ENCODE measurements at regions not wholly inside any gene's neighbourhood (a gene's known extent, or its start where the extent isn't known, plus 50 kb on each side); places are given as distances from the start of the nearest gene placed in this dataset.
A peak's percentile ranks its signal among the peaks of the same experiment; 100 is the strongest.
"Not testable (repeated sequence)": the region's sequence is repeated elsewhere in the genome, so short reads cannot be mapped to it uniquely, and the experiment has no call there.

GRCh38 chr17:51439395-51440229, 179.3 kb downstream of the UTP18 start:
- no peak for DNase-seq

GRCh38 chr17:51441431-51441830, 181.1 kb downstream of the UTP18 start:
- no peak for DNase-seq

GRCh38 chr17:51442088-51442865, 181.9 kb downstream of the UTP18 start:
- no peak for DNase-seq

- no peak for DNase-seq
Observed at GRCh38 chr17:51443646-51444045, 183.3 kb downstream of the UTP18 start.

GRCh38 chr17:51445946-51446345, 185.6 kb downstream of the UTP18 start:
- DNase-seq, result no peak

- DNase-seq, result no peak
Observed at GRCh38 chr17:51454456-51454978, 194.2 kb downstream of the UTP18 start.

- no peak for DNase-seq
Observed at GRCh38 chr17:51455211-51455610, 194.9 kb downstream of the UTP18 start.

GRCh38 chr17:51455931-51456330, 195.6 kb downstream of the UTP18 start:
- DNase-seq, result no peak

- DNase-seq, result no peak
Observed at GRCh38 chr17:51456942-51457341, 196.6 kb downstream of the UTP18 start.

- peak; percentile 74 for DNase-seq
Observed at GRCh38 chr17:51461578-51462004, 201.2 kb downstream of the UTP18 start.

- DNase-seq, result no peak
Observed at GRCh38 chr17:51463353-51463752, 203.0 kb downstream of the UTP18 start.

GRCh38 chr17:51467336-51467735, 207.0 kb downstream of the UTP18 start:
- DNase-seq, result no peak

- DNase-seq, result no peak
Observed at GRCh38 chr17:51472670-51473205, 212.4 kb downstream of the UTP18 start.

- no peak for DNase-seq
Observed at GRCh38 chr17:51474764-51475163, 214.4 kb downstream of the UTP18 start.

- no peak for DNase-seq
Observed at GRCh38 chr17:51475730-51476129, 215.4 kb downstream of the UTP18 start.

- DNase-seq, result no peak
Observed at GRCh38 chr17:51479303-51479702, 219.0 kb downstream of the UTP18 start.

GRCh38 chr17:51481370-51481769, 221.0 kb downstream of the UTP18 start:
- DNase-seq, result no peak

- not testable (repeated sequence) for DNase-seq
Observed at GRCh38 chr17:51482248-51482647, 221.9 kb downstream of the UTP18 start.

- no peak for DNase-seq
Observed at GRCh38 chr17:51486091-51486490, 225.7 kb downstream of the UTP18 start.

GRCh38 chr17:51486885-51487520, 226.7 kb downstream of the UTP18 start:
- DNase-seq, result no peak

GRCh38 chr17:51487947-51488346, 227.6 kb downstream of the UTP18 start:
- DNase-seq, result peak; percentile 51

GRCh38 chr17:51491416-51491815, 231.1 kb downstream of the UTP18 start:
- DNase-seq, result no peak

- DNase-seq, result no peak
Observed at GRCh38 chr17:51493206-51493605, 232.9 kb downstream of the UTP18 start.
